ENCODE measurements at regions not wholly inside any gene's neighbourhood (a gene's known extent, or its start where the extent isn't known, plus 50 kb on each side); places are given as distances from the start of the nearest gene placed in this dataset.

GRCh38 chr11:24389575-24389974 is 107.3 kb upstream of the LUZP2 start:
- TF ChIP-seq CTCF (conservative IDR thresholded peaks at IDR 0.05): no peak
- no peak for TF ChIP-seq EZH2 (IDR thresholded peaks at IDR 0.05; ENCODE audit: low read depth)

All from PC-9 (cell line).